ENCODE measurements at regions not wholly inside any gene's neighbourhood (a gene's known extent, or its start where the extent isn't known, plus 50 kb on each side); places are given as distances from the start of the nearest gene placed in this dataset.

DNA sequence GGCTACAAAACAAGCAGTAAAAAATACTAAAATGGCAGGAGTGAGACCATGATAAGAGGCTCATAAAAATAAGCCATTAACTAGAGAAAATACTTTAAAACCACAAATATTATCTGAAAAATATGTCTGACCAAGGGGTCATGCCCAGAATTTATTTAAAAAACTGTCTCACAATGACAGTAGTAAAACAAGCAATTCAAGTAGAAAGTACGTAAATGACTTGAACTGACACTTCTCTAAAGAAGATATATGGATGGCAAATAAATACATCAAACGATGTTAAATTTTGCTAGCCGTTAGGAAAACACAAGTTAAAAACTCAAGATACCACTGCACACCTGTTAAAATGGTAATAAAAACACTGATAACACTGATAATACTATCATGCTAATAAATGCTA, 353.9 kb upstream of the GRAMD2B start:
- no peaks in the 10 kb centered on the region for H3K4me1 ChIP-seq (replicated peaks in 1 of 2)
- no peak overlapping the region for H3K4me3 ChIP-seq
- H3K27me3 ChIP-seq = no peaks in the 10 kb centered on the region
- no peaks in the 10 kb centered on the region for H3K36me3 ChIP-seq (replicated peaks in 1 of 2)
- H3K9me3 ChIP-seq (replicated peaks in 1 of 3) = no peaks in the 10 kb centered on the region
- no peak overlapping the region for H3K27ac ChIP-seq
- 53 to 75% (median 62%) methylated on average over 3 of the region's 3 CpGs for WGBS, 4 donors
- intact Hi-C loops (cut with DNase I) = no loop called here
- TF ChIP-seq POLR2A (IDR thresholded peaks at IDR 0.05) = no peak
- TF ChIP-seq, protein P1, sequence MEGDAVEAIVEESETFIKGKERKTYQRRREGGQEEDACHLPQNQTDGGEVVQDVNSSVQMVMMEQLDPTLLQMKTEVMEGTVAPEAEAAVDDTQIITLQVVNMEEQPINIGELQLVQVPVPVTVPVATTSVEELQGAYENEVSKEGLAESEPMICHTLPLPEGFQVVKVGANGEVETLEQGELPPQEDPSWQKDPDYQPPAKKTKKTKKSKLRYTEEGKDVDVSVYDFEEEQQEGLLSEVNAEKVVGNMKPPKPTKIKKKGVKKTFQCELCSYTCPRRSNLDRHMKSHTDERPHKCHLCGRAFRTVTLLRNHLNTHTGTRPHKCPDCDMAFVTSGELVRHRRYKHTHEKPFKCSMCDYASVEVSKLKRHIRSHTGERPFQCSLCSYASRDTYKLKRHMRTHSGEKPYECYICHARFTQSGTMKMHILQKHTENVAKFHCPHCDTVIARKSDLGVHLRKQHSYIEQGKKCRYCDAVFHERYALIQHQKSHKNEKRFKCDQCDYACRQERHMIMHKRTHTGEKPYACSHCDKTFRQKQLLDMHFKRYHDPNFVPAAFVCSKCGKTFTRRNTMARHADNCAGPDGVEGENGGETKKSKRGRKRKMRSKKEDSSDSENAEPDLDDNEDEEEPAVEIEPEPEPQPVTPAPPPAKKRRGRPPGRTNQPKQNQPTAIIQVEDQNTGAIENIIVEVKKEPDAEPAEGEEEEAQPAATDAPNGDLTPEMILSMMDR (IDR thresholded peaks at IDR 0.05) = no peak
- DNase-seq = no peak

DNA sequence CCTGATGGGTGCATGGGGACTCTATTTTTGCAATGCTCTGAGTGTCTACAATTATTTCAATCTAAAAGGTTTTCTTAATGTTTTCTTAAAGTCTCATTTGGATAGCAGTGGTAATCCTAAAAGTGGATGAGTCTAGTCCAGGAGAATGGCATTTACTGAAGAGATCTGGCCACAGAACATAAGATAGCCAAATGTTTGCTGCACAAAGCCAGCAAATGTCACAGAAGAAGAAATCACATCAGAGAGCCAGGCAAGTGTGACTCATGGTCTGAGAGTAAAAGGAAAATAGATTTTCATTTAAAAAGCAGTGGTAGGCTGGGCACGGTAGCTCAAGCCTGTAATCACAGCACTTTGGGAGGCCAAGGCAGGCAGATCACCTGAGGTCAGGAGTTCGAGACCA, 352.7 kb upstream of the GRAMD2B start:
- Histone ChIP-seq H3K27ac (no peak overlapping the region), H3K4me3 (no peak overlapping the region), H3K4me1 (replicated peaks in 1 of 2) (no peaks in the 10 kb centered on the region), H3K9me3 (replicated peaks in 1 of 3) (no peaks in the 10 kb centered on the region), H3K36me3 (replicated peaks in 1 of 2) (no peaks in the 10 kb centered on the region), H3K27me3 (no peaks in the 10 kb centered on the region)
- 74 to 84% (median 77%) methylated on average over 2 of the region's 2 CpGs for WGBS, 4 donors
- no peak for DNase-seq
- no peak for TF ChIP-seq POLR2A (IDR thresholded peaks at IDR 0.05)
- TF ChIP-seq, protein P1 (IDR thresholded peaks at IDR 0.05) = no peak
- intact Hi-C loops (cut with DNase I) = no loop called here

DNA sequence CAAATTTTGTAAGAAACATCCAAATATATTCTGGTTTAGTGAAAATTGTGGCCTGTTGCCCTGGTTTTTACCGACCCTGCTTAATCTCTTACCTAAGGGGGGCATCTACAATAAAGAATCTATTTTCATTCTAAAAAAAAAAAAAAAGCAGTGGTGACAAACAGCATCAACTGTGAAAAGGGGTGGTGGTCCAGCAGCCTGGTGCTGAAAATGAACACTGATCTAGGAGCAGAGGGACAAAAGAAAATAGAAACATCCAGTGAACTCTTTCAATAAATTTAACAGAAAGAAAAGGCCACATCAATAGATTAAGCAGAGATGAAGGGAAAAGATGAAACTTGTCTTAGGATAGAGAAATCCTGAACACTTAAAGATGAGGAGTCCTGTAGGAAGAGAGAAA, 348.7 kb upstream of the GRAMD2B start:
- no peak overlapping the region for H3K27ac ChIP-seq
- no peak overlapping the region for H3K4me3 ChIP-seq
- H3K4me1 ChIP-seq (replicated peaks in 1 of 2) = no peaks in the 10 kb centered on the region
- no peaks in the 10 kb centered on the region for H3K9me3 ChIP-seq (replicated peaks in 1 of 3)
- intact Hi-C loops (cut with DNase I) = no loop called here
- H3K36me3 ChIP-seq (replicated peaks in 1 of 2) = no peaks in the 10 kb centered on the region
- TF ChIP-seq POLR2A (IDR thresholded peaks at IDR 0.05) = no peak
- TF ChIP-seq, protein P1 (IDR thresholded peaks at IDR 0.05) = no peak
- H3K27me3 ChIP-seq = no peaks in the 10 kb centered on the region
- WGBS, 4 donors = 81 to 100% (median 84%) methylated on average over 1 of the region's 1 CpG
- no peak for DNase-seq

DNA sequence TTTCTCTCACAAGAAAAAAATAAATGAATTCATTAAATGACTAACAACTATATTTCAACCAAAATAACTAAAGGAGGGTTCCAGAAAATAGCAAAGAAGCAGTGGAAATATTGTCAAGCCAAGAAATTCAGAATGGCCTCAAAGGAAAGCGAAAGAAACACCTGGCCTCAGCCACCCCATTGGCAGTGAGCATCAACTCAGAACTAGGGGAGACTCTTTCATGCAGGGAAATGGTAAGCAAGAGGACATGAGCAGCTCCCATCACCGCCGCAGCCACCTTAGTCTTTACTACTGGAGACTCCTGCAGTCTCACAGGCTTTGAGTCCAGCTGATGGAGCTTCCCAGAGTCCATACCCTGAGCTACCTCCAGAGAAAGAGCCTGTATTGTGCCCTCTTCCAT, 343.9 kb upstream of the GRAMD2B start:
- intact Hi-C loops (cut with DNase I) = no loop called here
- no peaks in the 10 kb centered on the region for H3K9me3 ChIP-seq (replicated peaks in 1 of 3)
- H3K27ac ChIP-seq = no peak overlapping the region
- H3K4me1 ChIP-seq (replicated peaks in 1 of 2) = no peaks in the 10 kb centered on the region
- TF ChIP-seq, protein P1 (IDR thresholded peaks at IDR 0.05) = no peak
- no peak for TF ChIP-seq POLR2A (IDR thresholded peaks at IDR 0.05)
- no peaks in the 10 kb centered on the region for H3K36me3 ChIP-seq (replicated peaks in 1 of 2)
- no peak for DNase-seq
- WGBS, 4 donors = 29 to 30% (median 30%) methylated on average over 3 of the region's 3 CpGs
- no peaks in the 10 kb centered on the region for H3K27me3 ChIP-seq
- H3K4me3 ChIP-seq = no peak overlapping the region
